Endodermal cell (in vitro differentiated cells): ENCODE measurements at regions not wholly inside any gene's neighbourhood (a gene's known extent, or its start where the extent isn't known, plus 50 kb on each side); places are given as distances from the start of the nearest gene placed in this dataset.

Source experiments
- DNase-seq: peaks from one replicate; pipeline ENCODE4 v3.0.0-alpha.2; 2017
- H3K27ac ChIP-seq: 2 replicates; pipeline ENCODE4 v1.5.1; 2013; ENCODE audit warnings: mild to moderate bottlenecking, low read depth, low read length, moderate library complexity
- H3K27me3 ChIP-seq: 2 replicates; pipeline ENCODE4 v1.6.1; 2013; ENCODE audit warnings: mild to moderate bottlenecking, low read length, moderate library complexity; ENCODE audit not compliant: insufficient read depth, control insufficient read depth, poor library complexity, severe bottlenecking
- H3K36me3 ChIP-seq: 2 replicates; pipeline ENCODE4 v1.7.0; 2013; ENCODE audit warnings: mild to moderate bottlenecking, low read length, moderate library complexity; ENCODE audit not compliant: control insufficient read depth, insufficient read depth
- H3K4me1 ChIP-seq: one replicate; pipeline ENCODE4 v1.7.0; 2013; ENCODE audit warnings: low read length; ENCODE audit not compliant: control insufficient read depth, insufficient read depth
- H3K4me3 ChIP-seq: 2 replicates; pipeline ENCODE4 v1.5.1; 2013; ENCODE audit warnings: mild to moderate bottlenecking, low read length, moderate library complexity
- H3K9ac ChIP-seq: 2 replicates; pipeline ENCODE4 v1.6.1; 2013; ENCODE audit warnings: mild to moderate bottlenecking, low read length, moderate library complexity; ENCODE audit not compliant: poor library complexity, severe bottlenecking; ENCODE audit errors: extremely low read depth
- H3K9me3 ChIP-seq: 2 replicates; pipeline ENCODE4 v1.6.1; 2013; ENCODE audit warnings: mild to moderate bottlenecking, low read length, moderate library complexity; ENCODE audit not compliant: control insufficient read depth
- H3K27ac Mint-ChIP-seq: 2 replicates; pipeline ENCODE4 v1.8.0; 2020; ENCODE audit warnings: mixed read lengths
- H3K27me3 Mint-ChIP-seq: 2 replicates; pipeline ENCODE4 v1.8.0; 2021; ENCODE audit warnings: mild to moderate bottlenecking, mixed read lengths; ENCODE audit not compliant: insufficient read depth
- H3K36me3 Mint-ChIP-seq: 2 replicates; pipeline ENCODE4 v1.8.0; 2020; ENCODE audit warnings: low read depth, mixed read lengths
- H3K4me1 Mint-ChIP-seq: 2 replicates; pipeline ENCODE4 v1.8.0; 2020; ENCODE audit warnings: mixed read lengths
- H3K4me3 Mint-ChIP-seq: 2 replicates; pipeline ENCODE4 v1.8.0; 2020; ENCODE audit warnings: mild to moderate bottlenecking, moderate library complexity, mixed read lengths
- H3K9me3 Mint-ChIP-seq: 2 replicates; pipeline ENCODE4 v1.8.0; 2020; ENCODE audit warnings: mild to moderate bottlenecking, mixed read lengths
- CTCF ChIP-seq: fragments of 200-600 bp; sonication (generic); conservative IDR thresholded peaks from 2 replicates; pipeline ENCODE4 v1.5.0; 2021; ENCODE audit warnings: antibody characterized with exemption, mild to moderate bottlenecking
- WGBS, 2 experiments: methylation state at CpG; one replicate each; pipeline versions ENCODE4 v1.1.5 to v1.1.7; 2013; ENCODE audit warnings: missing lambda C conversion rate in 2 of 2, mixed read lengths in 1 of 2; ENCODE audit not compliant: insufficient coverage in 1 of 2, insufficient read length in 1 of 2; 5-methylcytosine and 5-hydroxymethylcytosine counted together

DNA sequence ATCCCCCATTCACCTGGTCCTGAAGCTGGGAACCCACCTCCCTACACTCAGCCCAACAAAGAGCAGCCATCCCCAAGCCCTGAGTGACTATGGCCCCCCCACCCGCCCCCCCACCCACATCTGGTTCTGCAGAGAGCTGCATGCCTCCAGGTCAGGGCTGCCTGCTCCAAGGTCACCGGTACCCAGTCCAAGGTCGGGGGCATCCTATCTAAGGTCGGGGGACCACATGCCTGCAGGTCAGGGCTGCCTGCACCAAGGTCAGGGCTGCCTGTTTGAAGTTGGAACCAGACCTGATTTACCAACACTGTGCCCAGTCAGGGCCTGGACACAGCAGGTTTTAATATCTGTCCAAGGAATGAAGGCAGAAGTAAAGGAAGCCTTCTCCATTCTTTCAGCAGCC is 66.1 kb upstream of the GPC1 start:
- Histone ChIP-seq H3K4me1 (no peaks in the 10 kb centered on the region), H3K9me3 (no peaks in the 10 kb centered on the region), H3K27me3 (no peaks in the 10 kb centered on the region), H3K4me3 (no peak overlapping the region), H3K9ac (no peak overlapping the region), H3K27ac (no peak overlapping the region), H3K36me3 (no peaks in the 10 kb centered on the region)
- WGBS, 2 experiments = 86 to 90% methylated on average over 1 to 3 of the region's 4 CpGs
- H3K4me3 Mint-ChIP-seq = no peak overlapping the region
- TF ChIP-seq CTCF = no peak
- H3K27me3 Mint-ChIP-seq = peaks cover 1% of the 10 kb centered on the region
- H3K9me3 Mint-ChIP-seq = no peaks in the 10 kb centered on the region
- H3K36me3 Mint-ChIP-seq = no peaks in the 10 kb centered on the region
- H3K4me1 Mint-ChIP-seq = no peaks in the 10 kb centered on the region
- no peak overlapping the region for H3K27ac Mint-ChIP-seq
- no peak for DNase-seq

- Histone ChIP-seq H3K9me3 (no peaks in the 10 kb centered on the region), H3K4me1 (no peaks in the 10 kb centered on the region), H3K9ac (no peak overlapping the region), H3K27ac (no peak overlapping the region), H3K4me3 (no peak overlapping the region), H3K27me3 (no peaks in the 10 kb centered on the region), H3K36me3 (no peaks in the 10 kb centered on the region)
- H3K4me1 Mint-ChIP-seq = no peaks in the 10 kb centered on the region
- no peak for DNase-seq
- 69 to 83% methylated on average over 6 to 19 of the region's 19 CpGs for WGBS, 2 experiments
- H3K4me3 Mint-ChIP-seq = no peak overlapping the region
- no peak for TF ChIP-seq CTCF
- no peaks in the 10 kb centered on the region for H3K36me3 Mint-ChIP-seq
- no peak overlapping the region for H3K27ac Mint-ChIP-seq
- no peaks in the 10 kb centered on the region for H3K9me3 Mint-ChIP-seq
- H3K27me3 Mint-ChIP-seq = no peaks in the 10 kb centered on the region
Measured at GRCh38 chr2:240369801-240370585, 65.5 kb upstream of the GPC1 start.

GRCh38 chr2:240371129-240372000 is 64.1 kb upstream of the GPC1 start:
- TF ChIP-seq CTCF = no peak
- WGBS, 2 experiments = 80 to 82% methylated on average over 17 to 21 of the region's 22 CpGs
- no peaks in the 10 kb centered on the region for H3K9me3 ChIP-seq
- no peak overlapping the region for H3K27ac Mint-ChIP-seq
- no peaks in the 10 kb centered on the region for H3K4me1 Mint-ChIP-seq
- H3K4me1 ChIP-seq = no peaks in the 10 kb centered on the region
- H3K27ac ChIP-seq = peak overlapping the region; percentile 24
- H3K9ac ChIP-seq = no peak overlapping the region
- H3K27me3 ChIP-seq = no peaks in the 10 kb centered on the region
- H3K36me3 ChIP-seq = no peaks in the 10 kb centered on the region
- no peak overlapping the region for H3K4me3 ChIP-seq
- DNase-seq = no peak
- no peaks in the 10 kb centered on the region for H3K36me3 Mint-ChIP-seq
- H3K9me3 Mint-ChIP-seq = no peaks in the 10 kb centered on the region
- H3K27me3 Mint-ChIP-seq = no peaks in the 10 kb centered on the region
- no peak overlapping the region for H3K4me3 Mint-ChIP-seq
